DND-41 (cell line): ENCODE measurements at regions not wholly inside any gene's neighbourhood (a gene's known extent, or its start where the extent isn't known, plus 50 kb on each side); places are given as distances from the start of the nearest gene placed in this dataset.

ENCODE experiments used
- ATAC-seq: fragments of 200-7000 bp; cut with Tn5 transposase; 3 replicates; pipeline ENCODE4 v1.9.1; 2021; ENCODE audit warnings: low read depth; ENCODE audit not compliant: insufficient read depth
- DNase-seq: peaks from one replicate; pipeline ENCODE4 v3.0.0-alpha.2; 2020
- H2AFZ ChIP-seq: 2 replicates; pipeline ENCODE4 v1.6.0; 2012; ENCODE audit warnings: low read depth, low read length
- H3K27ac ChIP-seq: 2 replicates; pipeline ENCODE4 v1.5.1; 2012; ENCODE audit warnings: low read length, inconsistent platforms
- H3K27me3 ChIP-seq: fragments of 200-600 bp; sonication (generic); 2 replicates; pipeline ENCODE4 v1.6.0; 2012; ENCODE audit warnings: low read length, mild to moderate bottlenecking, inconsistent platforms; ENCODE audit not compliant: insufficient read depth, poor library complexity
- H3K36me3 ChIP-seq: 2 replicates; pipeline ENCODE4 v1.5.1; 2012; ENCODE audit warnings: low read length, inconsistent platforms; ENCODE audit not compliant: insufficient read depth
- H3K4me1 ChIP-seq: 2 replicates; pipeline ENCODE4 v1.5.1; 2012; ENCODE audit warnings: mild to moderate bottlenecking, low read length; ENCODE audit not compliant: insufficient read depth
- H3K4me2 ChIP-seq: 2 replicates; pipeline ENCODE4 v1.6.0; 2012; ENCODE audit warnings: mild to moderate bottlenecking, moderate library complexity, low read length, inconsistent platforms; ENCODE audit not compliant: insufficient read depth
- H3K4me3 ChIP-seq, 2 experiments: fragments of 200-600 bp in 1 of 2; shearing (Covaris generic) in 1 of 2; 2 replicates each; pipeline ENCODE4 v1.5.1; 2012 to 2016; ENCODE audit warnings: inconsistent platforms in 2 of 2, low read length in 2 of 2, mild to moderate bottlenecking in 2 of 2, low read depth in 1 of 2, moderate library complexity in 1 of 2
- H3K79me2 ChIP-seq: 2 replicates; pipeline ENCODE4 v1.6.0; 2012; ENCODE audit warnings: low read length, inconsistent platforms; ENCODE audit not compliant: insufficient read depth
- H3K9ac ChIP-seq: 2 replicates; pipeline ENCODE4 v1.6.0; 2012; ENCODE audit warnings: low read depth, mild to moderate bottlenecking, inconsistent platforms, low read length, moderate library complexity
- H3K9me3 ChIP-seq: 2 replicates; pipeline ENCODE4 v1.5.1; 2012; ENCODE audit warnings: low read length, moderate library complexity, mild to moderate bottlenecking, inconsistent platforms; ENCODE audit not compliant: insufficient read depth, severe bottlenecking
- H4K20me1 ChIP-seq: 2 replicates; pipeline ENCODE4 v1.6.0; 2012; ENCODE audit warnings: low read length; ENCODE audit not compliant: insufficient read depth
- CTCF ChIP-seq: IDR thresholded peaks from 2 replicates; pipeline ENCODE4 v1.5.1; 2012; ENCODE audit warnings: borderline replicate concordance, low read length, moderate library complexity, mild to moderate bottlenecking; ENCODE audit not compliant: poor library complexity, severe bottlenecking; ENCODE audit errors: extremely low read depth
- EZH2 ChIP-seq: IDR thresholded peaks from 3 replicates; pipeline ENCODE4 v1.6.1; 2012; ENCODE audit warnings: borderline replicate concordance, low read depth, mild to moderate bottlenecking, moderate library complexity, low read length, inconsistent platforms; ENCODE audit not compliant: severe bottlenecking

GRCh38 chr15:98281130-98281529 is 320.6 kb downstream of the ARRDC4 start:
- no peak for DNase-seq
- Histone ChIP-seq H3K27me3 (no peaks in the 10 kb centered on the region), H3K4me1 (no peaks in the 10 kb centered on the region), H3K9ac (no peak overlapping the region), H3K79me2 (no peaks in the 10 kb centered on the region), H4K20me1 (no peaks in the 10 kb centered on the region), H3K4me2 (no peak overlapping the region), H2AFZ (no peak overlapping the region), H3K4me3 (no peak overlapping the region), H3K27ac (no peak overlapping the region), H3K9me3 (no peaks in the 10 kb centered on the region), H3K36me3 (no peaks in the 10 kb centered on the region)
- no peak for ATAC-seq
- TF ChIP-seq CTCF: no peak
- TF ChIP-seq EZH2: no peak

- H2AFZ ChIP-seq: no peak overlapping the region
- no peaks in the 10 kb centered on the region for H3K4me1 ChIP-seq
- no peaks in the 10 kb centered on the region for H3K79me2 ChIP-seq
- TF ChIP-seq CTCF (no peak), EZH2 (no peak)
- no peak overlapping the region for H3K9ac ChIP-seq
- no peaks in the 10 kb centered on the region for H3K9me3 ChIP-seq
- H3K27ac ChIP-seq: no peak overlapping the region
- H4K20me1 ChIP-seq: no peaks in the 10 kb centered on the region
- H3K27me3 ChIP-seq: peaks cover 2% of the 10 kb centered on the region
- ATAC-seq (no peak), DNase-seq (no peak)
- no peak overlapping the region for H3K4me3 ChIP-seq
- no peak overlapping the region for H3K4me2 ChIP-seq
- no peaks in the 10 kb centered on the region for H3K36me3 ChIP-seq
These were observed 322.3 kb downstream of the ARRDC4 start for GRCh38 chr15:98282656-98283332.

GRCh38 chr15:98286200-98286599 is 325.7 kb downstream of the ARRDC4 start:
- no peak for ATAC-seq
- H3K79me2 ChIP-seq: no peaks in the 10 kb centered on the region
- H3K27me3 ChIP-seq: peaks cover 4% of the 10 kb centered on the region
- no peaks in the 10 kb centered on the region for H3K36me3 ChIP-seq
- no peak overlapping the region for H2AFZ ChIP-seq
- H3K4me1 ChIP-seq: no peaks in the 10 kb centered on the region
- H3K9ac ChIP-seq: no peak overlapping the region
- DNase-seq: no peak
- H3K4me3 ChIP-seq: no peak overlapping the region
- TF ChIP-seq CTCF (no peak), EZH2 (no peak)
- H4K20me1 ChIP-seq: no peaks in the 10 kb centered on the region
- H3K27ac ChIP-seq: no peak overlapping the region
- H3K9me3 ChIP-seq: no peaks in the 10 kb centered on the region
- no peak overlapping the region for H3K4me2 ChIP-seq
